ENCODE measurements at regions not wholly inside any gene's neighbourhood (a gene's known extent, or its start where the extent isn't known, plus 50 kb on each side); places are given as distances from the start of the nearest gene placed in this dataset.

- no peak overlapping the region for H3K4me3 ChIP-seq (ENCODE audit: low read depth, low read length)
- TF ChIP-seq MYC (IDR thresholded peaks at IDR 0.05; ENCODE audit: low read depth, low read length) (no peak), MAX (IDR thresholded peaks at IDR 0.05; ENCODE audit: low read depth, low read length) (no peak), POLR2A (IDR thresholded peaks at IDR 0.05; ENCODE audit: extremely low read depth, insufficient read length) (no peak)
- TF ChIP-seq, protein P1, sequence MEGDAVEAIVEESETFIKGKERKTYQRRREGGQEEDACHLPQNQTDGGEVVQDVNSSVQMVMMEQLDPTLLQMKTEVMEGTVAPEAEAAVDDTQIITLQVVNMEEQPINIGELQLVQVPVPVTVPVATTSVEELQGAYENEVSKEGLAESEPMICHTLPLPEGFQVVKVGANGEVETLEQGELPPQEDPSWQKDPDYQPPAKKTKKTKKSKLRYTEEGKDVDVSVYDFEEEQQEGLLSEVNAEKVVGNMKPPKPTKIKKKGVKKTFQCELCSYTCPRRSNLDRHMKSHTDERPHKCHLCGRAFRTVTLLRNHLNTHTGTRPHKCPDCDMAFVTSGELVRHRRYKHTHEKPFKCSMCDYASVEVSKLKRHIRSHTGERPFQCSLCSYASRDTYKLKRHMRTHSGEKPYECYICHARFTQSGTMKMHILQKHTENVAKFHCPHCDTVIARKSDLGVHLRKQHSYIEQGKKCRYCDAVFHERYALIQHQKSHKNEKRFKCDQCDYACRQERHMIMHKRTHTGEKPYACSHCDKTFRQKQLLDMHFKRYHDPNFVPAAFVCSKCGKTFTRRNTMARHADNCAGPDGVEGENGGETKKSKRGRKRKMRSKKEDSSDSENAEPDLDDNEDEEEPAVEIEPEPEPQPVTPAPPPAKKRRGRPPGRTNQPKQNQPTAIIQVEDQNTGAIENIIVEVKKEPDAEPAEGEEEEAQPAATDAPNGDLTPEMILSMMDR (IDR thresholded peaks at IDR 0.05; ENCODE audit: low read depth, low read length), result no peak
- no peak for DNase-seq (ENCODE audit: low read depth)
Observed at GRCh38 chr13:103862525-103862924, 796.3 kb upstream of the SLC10A2 start.

- TF ChIP-seq POLR2A (IDR thresholded peaks at IDR 0.05; ENCODE audit: extremely low read depth, insufficient read length) (no peak), MAX (IDR thresholded peaks at IDR 0.05; ENCODE audit: low read depth, low read length) (no peak), MYC (IDR thresholded peaks at IDR 0.05; ENCODE audit: low read depth, low read length) (no peak)
- TF ChIP-seq, protein P1 (IDR thresholded peaks at IDR 0.05; ENCODE audit: low read depth, low read length), result no peak
- DNase-seq (ENCODE audit: low read depth), result peak; percentile 7
- H3K4me3 ChIP-seq (ENCODE audit: low read depth, low read length), result no peak overlapping the region
Observed at GRCh38 chr13:103859952-103860351, 793.7 kb upstream of the SLC10A2 start.

- no peak for DNase-seq (ENCODE audit: low read depth)
- no peak overlapping the region for H3K4me3 ChIP-seq (ENCODE audit: low read depth, low read length)
- no peak for TF ChIP-seq POLR2A (IDR thresholded peaks at IDR 0.05; ENCODE audit: extremely low read depth, insufficient read length)
- TF ChIP-seq MAX (IDR thresholded peaks at IDR 0.05; ENCODE audit: low read depth, low read length), result no peak
- TF ChIP-seq, protein P1 (IDR thresholded peaks at IDR 0.05; ENCODE audit: low read depth, low read length), result no peak
- no peak for TF ChIP-seq MYC (IDR thresholded peaks at IDR 0.05; ENCODE audit: low read depth, low read length)
Observed at GRCh38 chr13:103852036-103852435, 785.8 kb upstream of the SLC10A2 start.

DNA sequence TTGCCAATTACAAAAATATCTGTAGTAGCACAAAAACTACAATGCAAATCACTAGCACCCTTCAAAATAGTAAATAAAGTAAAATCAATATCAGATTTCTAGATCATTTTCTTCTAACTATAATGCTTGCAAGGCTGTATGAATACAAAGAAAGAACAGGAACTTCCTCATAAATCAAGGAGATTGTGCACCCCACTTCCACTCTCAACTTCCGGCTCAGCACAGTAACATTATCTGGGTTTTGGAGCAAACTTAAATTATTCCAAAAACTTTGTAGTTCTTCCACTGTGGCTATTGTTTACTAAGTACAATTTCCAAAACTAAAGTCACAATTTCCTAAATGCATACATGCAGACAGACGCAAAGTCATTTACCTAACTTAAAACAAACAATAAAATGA, 778.3 kb upstream of the SLC10A2 start:
- no peak for DNase-seq (ENCODE audit: low read depth)
- TF ChIP-seq, protein P1 (IDR thresholded peaks at IDR 0.05; ENCODE audit: low read depth, low read length), result no peak
- no peak for TF ChIP-seq MYC (IDR thresholded peaks at IDR 0.05; ENCODE audit: low read depth, low read length)
- TF ChIP-seq MAX (IDR thresholded peaks at IDR 0.05; ENCODE audit: low read depth, low read length), result no peak
- no peak for TF ChIP-seq POLR2A (IDR thresholded peaks at IDR 0.05; ENCODE audit: extremely low read depth, insufficient read length)
- H3K4me3 ChIP-seq (ENCODE audit: low read depth, low read length), result no peak overlapping the region

- H3K4me3 ChIP-seq (ENCODE audit: low read depth, low read length), result no peak overlapping the region
- DNase-seq (ENCODE audit: low read depth), result no peak
- TF ChIP-seq, protein P1 (IDR thresholded peaks at IDR 0.05; ENCODE audit: low read depth, low read length), result no peak
- TF ChIP-seq POLR2A (IDR thresholded peaks at IDR 0.05; ENCODE audit: extremely low read depth, insufficient read length), result no peak
- TF ChIP-seq MAX (IDR thresholded peaks at IDR 0.05; ENCODE audit: low read depth, low read length), result no peak
- no peak for TF ChIP-seq MYC (IDR thresholded peaks at IDR 0.05; ENCODE audit: low read depth, low read length)
Observed at GRCh38 chr13:103839460-103839859, 773.2 kb upstream of the SLC10A2 start.

DNA sequence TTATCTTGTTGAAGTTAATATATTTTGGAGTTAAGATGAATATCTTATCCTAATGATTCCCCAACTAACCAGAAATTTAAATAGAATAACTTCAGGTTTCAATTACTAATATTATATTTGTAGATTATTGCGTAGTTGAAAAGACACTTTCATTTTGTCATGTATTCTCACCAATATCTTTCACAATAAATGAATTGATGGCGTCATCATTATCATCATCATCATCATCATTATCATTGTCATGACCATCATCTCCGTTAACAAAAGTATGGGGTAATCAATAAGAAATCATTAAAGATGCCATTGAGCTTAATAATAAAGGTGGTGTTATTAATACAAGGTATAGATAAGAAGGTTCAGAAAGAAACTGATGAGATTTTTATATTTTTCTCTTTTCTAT, 768.8 kb upstream of the SLC10A2 start:
- no peak overlapping the region for H3K4me3 ChIP-seq (ENCODE audit: low read depth, low read length)
- no peak for DNase-seq (ENCODE audit: low read depth)
- TF ChIP-seq MYC (IDR thresholded peaks at IDR 0.05; ENCODE audit: low read depth, low read length), result no peak
- TF ChIP-seq POLR2A (IDR thresholded peaks at IDR 0.05; ENCODE audit: extremely low read depth, insufficient read length), result no peak
- TF ChIP-seq, protein P1 (IDR thresholded peaks at IDR 0.05; ENCODE audit: low read depth, low read length), result no peak
- no peak for TF ChIP-seq MAX (IDR thresholded peaks at IDR 0.05; ENCODE audit: low read depth, low read length)

Data from NB4 (cell line).